HL-60 (cell line): ENCODE measurements at regions not wholly inside any gene's neighbourhood (a gene's known extent, or its start where the extent isn't known, plus 50 kb on each side); places are given as distances from the start of the nearest gene placed in this dataset.

Experiments used
- DNase-seq, 2 experiments: peaks; one replicate each; pipeline ENCODE4 v3.0.0-alpha.2; 2010 to 2020; ENCODE audit warnings: low read depth in 1 of 2, low spot score in 1 of 2
- H3K27ac ChIP-seq: fragments of 250-450 bp; sonication (Bioruptor Pico); replicated peaks from 2 replicates; pipeline ENCODE4 v1.5.1; 2020; ENCODE audit warnings: mild to moderate bottlenecking, moderate library complexity
- H3K27me3 ChIP-seq: fragments of 250-450 bp; sonication (Bioruptor Pico); 2 replicates; pipeline ENCODE4 v1.5.1; 2021; ENCODE audit warnings: mild to moderate bottlenecking, moderate library complexity; ENCODE audit not compliant: insufficient read depth, poor library complexity, severe bottlenecking
- H3K4me3 ChIP-seq: replicated peaks from 2 replicates; pipeline ENCODE4 v1.5.1; 2011; ENCODE audit warnings: mild to moderate bottlenecking, control low read depth, low read length; ENCODE audit not compliant: insufficient read depth
- GABPA ChIP-seq: IDR thresholded peaks from 2 replicates; pipeline ENCODE4 v1.6.1; 2012; ENCODE audit warnings: low read depth
- POLR2AphosphoS5 ChIP-seq: IDR thresholded peaks from 2 replicates; pipeline ENCODE4 v1.6.1; 2012; ENCODE audit warnings: low read depth
- REST ChIP-seq: IDR thresholded peaks from 2 replicates; pipeline ENCODE4 v1.6.1; 2012; ENCODE audit warnings: low read depth; ENCODE audit not compliant: insufficient replicate concordance
- SPI1 ChIP-seq: IDR thresholded peaks from 2 replicates; pipeline ENCODE4 v1.6.1; 2012; ENCODE audit warnings: low read depth, mild to moderate bottlenecking, borderline replicate concordance
- TF ChIP-seq, protein P1 (sequence below): IDR thresholded peaks from one replicate; pipeline ENCODE4 v1.5.1; 2011; ENCODE audit warnings: low read length, control low read depth, inconsistent platforms; ENCODE audit not compliant: insufficient read depth

- H3K27me3 ChIP-seq: no peaks in the 10 kb centered on the region
- no peak for DNase-seq
- no peak overlapping the region for H3K27ac ChIP-seq
- TF ChIP-seq REST (no peak), SPI1 (no peak), POLR2AphosphoS5 (no peak), GABPA (no peak)
- TF ChIP-seq, protein P1, sequence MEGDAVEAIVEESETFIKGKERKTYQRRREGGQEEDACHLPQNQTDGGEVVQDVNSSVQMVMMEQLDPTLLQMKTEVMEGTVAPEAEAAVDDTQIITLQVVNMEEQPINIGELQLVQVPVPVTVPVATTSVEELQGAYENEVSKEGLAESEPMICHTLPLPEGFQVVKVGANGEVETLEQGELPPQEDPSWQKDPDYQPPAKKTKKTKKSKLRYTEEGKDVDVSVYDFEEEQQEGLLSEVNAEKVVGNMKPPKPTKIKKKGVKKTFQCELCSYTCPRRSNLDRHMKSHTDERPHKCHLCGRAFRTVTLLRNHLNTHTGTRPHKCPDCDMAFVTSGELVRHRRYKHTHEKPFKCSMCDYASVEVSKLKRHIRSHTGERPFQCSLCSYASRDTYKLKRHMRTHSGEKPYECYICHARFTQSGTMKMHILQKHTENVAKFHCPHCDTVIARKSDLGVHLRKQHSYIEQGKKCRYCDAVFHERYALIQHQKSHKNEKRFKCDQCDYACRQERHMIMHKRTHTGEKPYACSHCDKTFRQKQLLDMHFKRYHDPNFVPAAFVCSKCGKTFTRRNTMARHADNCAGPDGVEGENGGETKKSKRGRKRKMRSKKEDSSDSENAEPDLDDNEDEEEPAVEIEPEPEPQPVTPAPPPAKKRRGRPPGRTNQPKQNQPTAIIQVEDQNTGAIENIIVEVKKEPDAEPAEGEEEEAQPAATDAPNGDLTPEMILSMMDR: no peak
- no peak overlapping the region for H3K4me3 ChIP-seq
Observed at GRCh38 chr3:177771780-177772179, 574.5 kb upstream of the TBL1XR1 start.

DNA sequence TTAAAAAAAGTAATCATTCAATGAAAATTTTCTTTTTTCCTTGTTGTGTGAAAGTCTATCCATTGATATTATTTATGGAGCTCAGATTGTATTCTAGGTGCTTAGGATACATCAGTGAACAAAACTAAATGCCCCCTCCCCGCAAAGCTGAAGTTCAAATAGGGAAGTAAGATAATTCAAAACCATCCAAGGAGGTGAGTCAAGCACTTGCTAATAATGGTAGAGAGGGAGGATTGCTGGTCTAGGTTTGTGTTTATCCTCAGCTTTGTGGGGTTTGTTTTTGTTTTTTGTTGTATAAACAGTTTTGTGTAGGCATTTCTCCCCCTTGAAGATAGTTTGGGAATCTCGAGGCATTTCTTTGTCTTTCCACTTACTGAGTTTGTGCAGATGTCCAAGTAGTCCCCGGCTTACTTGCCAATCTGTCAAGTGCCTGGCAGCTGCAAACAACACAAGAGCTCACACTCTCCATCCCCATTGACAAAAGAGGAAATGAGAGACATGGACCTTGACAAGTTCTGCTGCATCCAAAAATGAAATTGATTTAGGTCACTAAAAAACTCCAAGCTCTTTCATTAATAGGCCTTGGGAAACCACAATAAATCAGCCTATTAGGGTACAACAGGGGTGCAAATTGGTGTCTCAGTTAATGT, 575.8 kb upstream of the TBL1XR1 start:
- no peaks in the 10 kb centered on the region for H3K27me3 ChIP-seq
- no peak for DNase-seq
- no peak overlapping the region for H3K27ac ChIP-seq
- H3K4me3 ChIP-seq: no peak overlapping the region
- TF ChIP-seq SPI1: no peak
- TF ChIP-seq POLR2AphosphoS5: no peak
- TF ChIP-seq, protein P1: no peak
- TF ChIP-seq GABPA: no peak
- no peak for TF ChIP-seq REST

DNA sequence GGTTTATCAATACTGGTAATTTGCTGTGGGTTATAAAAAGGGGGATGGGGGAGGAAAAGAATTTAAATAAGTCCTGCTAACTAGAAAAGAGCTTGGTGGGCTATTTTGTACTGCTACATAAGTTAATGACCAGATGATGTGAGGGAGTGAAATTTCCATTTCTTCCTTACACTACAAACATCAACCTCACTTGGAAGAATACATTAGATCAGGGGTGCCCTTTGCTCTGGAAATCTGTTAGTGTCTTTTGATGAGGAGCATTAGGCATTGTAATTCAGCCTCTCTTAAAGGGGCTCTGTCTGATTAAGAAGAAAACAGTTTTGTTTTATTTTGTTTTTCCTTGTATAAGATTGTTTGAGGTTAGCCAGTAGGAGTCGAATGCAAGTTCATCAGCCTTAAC, 576.4 kb upstream of the TBL1XR1 start:
- DNase-seq: no peak
- Histone ChIP-seq H3K27me3 (no peaks in the 10 kb centered on the region), H3K27ac (no peak overlapping the region), H3K4me3 (no peak overlapping the region)
- TF ChIP-seq SPI1 (no peak), GABPA (no peak), POLR2AphosphoS5 (no peak), REST (no peak)
- TF ChIP-seq, protein P1: no peak
